IPS-15b (cell line): ENCODE measurements at regions not wholly inside any gene's neighbourhood (a gene's known extent, or its start where the extent isn't known, plus 50 kb on each side); places are given as distances from the start of the nearest gene placed in this dataset.

Experiments used
- H3K27me3 ChIP-seq: one replicate; pipeline ENCODE4 v1.6.1; 2013; ENCODE audit warnings: low read length; ENCODE audit not compliant: control insufficient read depth, insufficient read depth
- H3K36me3 ChIP-seq: one replicate; pipeline ENCODE4 v1.6.1; 2013; ENCODE audit warnings: low read length; ENCODE audit not compliant: control insufficient read depth, insufficient read depth
- H3K4me1 ChIP-seq: one replicate; pipeline ENCODE4 v1.6.1; 2013; ENCODE audit warnings: mild to moderate bottlenecking, low read length; ENCODE audit not compliant: control insufficient read depth, insufficient read depth
- H3K4me3 ChIP-seq: one replicate; pipeline ENCODE4 v1.5.1; 2013; ENCODE audit warnings: low read depth, low read length
- H3K9ac ChIP-seq: one replicate; pipeline ENCODE4 v1.6.1; 2013; ENCODE audit warnings: low read depth, mild to moderate bottlenecking, low read length
- H3K9me3 ChIP-seq: one replicate; pipeline ENCODE4 v1.6.1; 2013; ENCODE audit warnings: mild to moderate bottlenecking, low read length; ENCODE audit not compliant: control insufficient read depth, insufficient read depth

DNA sequence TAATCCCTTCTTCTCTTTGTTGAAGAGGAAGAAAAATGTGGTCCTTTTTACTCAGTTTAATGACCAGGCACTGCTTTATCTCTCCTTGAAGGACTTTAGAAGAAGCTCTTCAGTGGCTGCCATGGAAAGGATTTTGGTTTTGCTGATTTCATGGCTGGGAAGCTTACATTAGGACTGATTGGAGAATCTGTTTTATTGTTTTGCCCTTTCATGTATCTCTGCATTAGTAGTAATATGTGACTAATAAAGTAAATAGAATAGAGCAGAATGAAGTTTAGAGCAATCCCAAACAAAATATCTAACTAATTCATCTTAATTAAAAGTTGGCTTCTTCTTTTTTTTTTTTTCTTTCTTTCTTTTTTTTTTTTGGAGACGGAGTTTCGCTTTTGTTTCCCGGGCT is 502.9 kb downstream of the HAO1 start:
- H3K4me1 ChIP-seq = no peaks in the 10 kb centered on the region
- H3K4me3 ChIP-seq = no peak overlapping the region
- H3K36me3 ChIP-seq = no peaks in the 10 kb centered on the region
- no peaks in the 10 kb centered on the region for H3K27me3 ChIP-seq
- no peak overlapping the region for H3K9ac ChIP-seq
- no peaks in the 10 kb centered on the region for H3K9me3 ChIP-seq

DNA sequence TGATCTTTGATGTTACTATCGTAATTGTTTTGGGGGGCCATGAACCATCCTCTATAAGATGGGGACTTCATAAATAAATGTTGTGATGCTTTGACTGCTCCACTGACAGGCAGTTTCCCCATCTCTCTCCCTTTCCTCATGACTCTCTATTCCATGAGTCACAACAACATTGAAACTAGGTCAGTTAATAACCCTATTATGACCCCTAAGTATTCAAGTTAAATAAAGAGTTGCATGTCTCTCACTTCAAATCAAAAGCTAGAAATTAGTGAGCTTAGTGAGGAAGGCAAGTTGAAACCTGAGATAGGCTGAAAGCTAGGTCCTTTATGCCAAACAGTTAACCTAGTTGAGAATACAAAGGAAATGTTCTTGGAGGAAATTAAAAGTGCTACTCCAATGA is 491.0 kb downstream of the HAO1 start:
- Histone ChIP-seq H3K9me3 (no peaks in the 10 kb centered on the region), H3K9ac (no peak overlapping the region), H3K27me3 (no peaks in the 10 kb centered on the region), H3K36me3 (no peaks in the 10 kb centered on the region), H3K4me1 (no peaks in the 10 kb centered on the region), H3K4me3 (no peak overlapping the region)

DNA sequence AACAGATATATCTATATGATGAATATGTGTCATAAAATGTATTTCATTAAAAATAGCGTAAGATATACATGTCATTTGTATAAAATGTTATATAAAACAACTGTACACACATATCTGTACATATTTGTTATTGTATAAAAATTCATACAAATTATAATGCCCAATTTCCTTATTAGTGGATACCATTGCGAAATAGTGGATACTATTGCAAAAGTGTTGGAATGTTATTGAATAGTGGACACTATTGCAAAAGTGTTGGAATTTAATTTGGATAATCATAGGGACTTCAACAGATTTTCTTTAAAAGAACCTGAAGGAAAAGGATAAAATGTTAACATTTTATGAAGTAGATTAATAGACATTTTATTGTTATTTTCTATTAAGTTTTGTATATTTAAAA is 487.4 kb downstream of the HAO1 start:
- no peaks in the 10 kb centered on the region for H3K4me1 ChIP-seq
- no peak overlapping the region for H3K4me3 ChIP-seq
- no peaks in the 10 kb centered on the region for H3K27me3 ChIP-seq

DNA sequence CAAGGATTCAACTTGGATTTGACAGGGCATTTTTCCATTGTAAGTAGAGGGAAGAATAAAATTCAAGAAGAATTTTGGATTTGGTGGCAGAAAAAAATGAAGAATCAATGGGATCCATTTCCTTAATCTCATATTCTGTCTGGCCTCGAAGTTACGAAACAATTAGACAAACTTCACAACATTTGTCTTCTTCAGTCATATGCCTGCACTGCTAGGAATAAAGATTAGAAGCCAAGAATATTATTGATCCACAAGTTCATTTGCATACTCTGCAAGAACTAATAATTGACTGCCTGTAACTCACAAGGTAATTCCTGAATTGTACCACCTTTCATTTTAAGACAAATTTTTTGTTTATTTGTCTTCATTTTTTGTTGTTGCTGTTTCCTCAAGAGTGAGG is 486.2 kb downstream of the HAO1 start:
- H3K9ac ChIP-seq = no peak overlapping the region
- no peaks in the 10 kb centered on the region for H3K4me1 ChIP-seq
- H3K4me3 ChIP-seq = no peak overlapping the region
- H3K27me3 ChIP-seq = no peaks in the 10 kb centered on the region
- H3K9me3 ChIP-seq = no peaks in the 10 kb centered on the region
- H3K36me3 ChIP-seq = no peaks in the 10 kb centered on the region

More for the DNA sequence above, 487.4 kb downstream of the HAO1 start:
- H3K9me3 ChIP-seq = no peaks in the 10 kb centered on the region
- no peak overlapping the region for H3K9ac ChIP-seq
- no peaks in the 10 kb centered on the region for H3K36me3 ChIP-seq

DNA sequence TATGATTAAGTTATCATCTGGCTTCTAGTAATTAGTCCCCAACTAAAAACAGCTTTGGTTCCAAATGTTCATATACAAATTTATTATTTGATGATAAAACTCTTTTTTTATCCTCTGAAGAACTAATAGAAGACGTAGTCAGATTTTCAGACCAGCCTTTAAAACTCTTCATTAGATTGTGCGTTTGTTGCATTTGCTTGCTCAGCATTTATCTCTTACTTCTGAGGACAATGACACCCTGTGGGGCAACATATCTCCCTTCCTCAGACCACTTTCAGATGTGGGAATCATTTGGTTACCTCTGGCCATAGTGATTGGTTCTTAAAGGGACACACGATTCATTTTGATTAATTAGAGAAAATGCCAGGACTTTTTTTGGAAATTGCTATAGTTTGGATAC is 481.8 kb downstream of the HAO1 start:
- Histone ChIP-seq H3K9me3 (no peaks in the 10 kb centered on the region), H3K4me3 (no peak overlapping the region), H3K4me1 (no peaks in the 10 kb centered on the region), H3K36me3 (no peaks in the 10 kb centered on the region), H3K9ac (no peak overlapping the region), H3K27me3 (no peaks in the 10 kb centered on the region)

DNA sequence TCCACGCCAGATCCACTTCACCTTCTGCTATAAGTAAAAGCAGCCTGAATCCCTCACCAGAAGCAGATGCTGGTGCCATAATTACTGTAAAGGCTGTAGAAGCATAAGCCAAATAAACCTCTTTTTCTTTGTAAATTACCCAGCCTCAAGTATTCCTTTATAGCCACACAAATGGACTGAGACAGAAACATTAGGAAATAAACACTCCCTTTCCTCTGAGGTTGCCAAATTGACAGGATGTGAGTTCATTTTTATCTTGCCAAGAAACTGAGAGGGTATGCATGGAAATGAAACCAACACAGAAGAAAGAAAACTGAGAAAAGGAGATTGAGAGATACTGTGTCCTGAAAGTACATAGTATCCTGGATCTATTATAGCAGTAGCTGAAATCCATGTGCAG is 481.2 kb downstream of the HAO1 start:
- no peak overlapping the region for H3K4me3 ChIP-seq
- H3K27me3 ChIP-seq = no peaks in the 10 kb centered on the region
- H3K9me3 ChIP-seq = no peaks in the 10 kb centered on the region
- H3K9ac ChIP-seq = no peak overlapping the region
- no peaks in the 10 kb centered on the region for H3K36me3 ChIP-seq
- no peaks in the 10 kb centered on the region for H3K4me1 ChIP-seq

DNA sequence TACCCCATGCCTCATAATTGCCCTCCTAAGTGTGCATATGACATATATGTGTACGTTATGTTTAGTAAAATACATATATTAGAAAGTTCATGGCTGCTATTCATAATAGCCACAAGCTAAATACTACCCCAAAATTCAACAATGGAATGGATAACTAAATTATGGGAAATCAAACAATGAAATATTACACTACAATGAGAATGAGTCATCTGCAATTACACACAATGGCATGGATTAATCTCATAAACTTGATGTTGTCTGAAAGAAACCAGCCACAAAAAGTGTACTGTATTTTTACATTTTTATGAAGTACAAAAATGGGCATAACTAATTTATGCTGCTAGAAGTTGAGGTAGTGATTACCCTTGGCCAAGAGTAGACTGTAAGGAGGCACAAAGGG is 477.0 kb downstream of the HAO1 start:
- Histone ChIP-seq H3K4me3 (no peak overlapping the region), H3K27me3 (no peaks in the 10 kb centered on the region), H3K4me1 (no peaks in the 10 kb centered on the region), H3K9ac (no peak overlapping the region), H3K9me3 (no peaks in the 10 kb centered on the region), H3K36me3 (no peaks in the 10 kb centered on the region)

DNA sequence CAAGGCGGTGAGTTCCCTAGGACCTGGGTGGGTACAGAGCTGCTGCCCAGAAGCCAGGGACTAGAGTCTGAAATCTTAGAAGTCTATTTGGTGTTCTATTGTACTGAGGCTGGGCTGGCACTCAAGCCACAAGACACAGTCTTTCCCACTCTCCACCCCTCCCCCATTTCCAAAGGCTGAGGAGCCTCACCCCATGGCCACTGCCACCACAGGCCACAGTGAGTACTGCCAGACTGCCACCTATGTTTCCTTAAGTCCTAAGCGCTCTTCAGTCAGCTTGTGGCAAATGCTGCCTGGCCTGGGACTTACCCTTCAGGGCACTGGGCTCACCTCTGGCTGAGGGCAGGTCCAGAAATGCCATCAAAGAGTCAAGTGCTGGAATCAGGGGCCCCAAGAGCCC is 469.3 kb downstream of the HAO1 start:
- no peaks in the 10 kb centered on the region for H3K36me3 ChIP-seq
- H3K27me3 ChIP-seq = no peaks in the 10 kb centered on the region
- no peak overlapping the region for H3K9ac ChIP-seq
- no peaks in the 10 kb centered on the region for H3K4me1 ChIP-seq
- H3K9me3 ChIP-seq = no peaks in the 10 kb centered on the region
- no peak overlapping the region for H3K4me3 ChIP-seq

DNA sequence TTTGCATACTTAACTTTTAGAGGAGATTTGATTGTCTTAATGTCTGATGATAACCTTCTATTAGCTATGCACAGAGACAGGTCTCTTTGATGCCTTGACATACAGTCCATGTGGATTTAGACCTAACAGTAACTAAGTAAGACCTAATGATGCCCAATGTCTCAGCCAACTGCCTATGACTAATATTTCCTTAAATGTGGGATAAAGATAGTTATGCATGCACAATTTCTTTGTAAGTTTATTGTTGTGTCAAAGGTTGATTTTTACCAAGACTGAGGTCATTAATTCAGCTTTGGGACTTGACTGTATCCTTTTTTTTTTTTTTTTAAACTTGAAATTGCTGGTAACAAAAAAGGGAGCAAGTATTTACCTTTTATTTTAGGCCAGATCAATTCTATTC is 450.0 kb downstream of the HAO1 start:
- no peaks in the 10 kb centered on the region for H3K36me3 ChIP-seq
- H3K4me3 ChIP-seq = no peak overlapping the region
- H3K9me3 ChIP-seq = no peaks in the 10 kb centered on the region
- no peaks in the 10 kb centered on the region for H3K4me1 ChIP-seq
- no peak overlapping the region for H3K9ac ChIP-seq
- H3K27me3 ChIP-seq = no peaks in the 10 kb centered on the region

DNA sequence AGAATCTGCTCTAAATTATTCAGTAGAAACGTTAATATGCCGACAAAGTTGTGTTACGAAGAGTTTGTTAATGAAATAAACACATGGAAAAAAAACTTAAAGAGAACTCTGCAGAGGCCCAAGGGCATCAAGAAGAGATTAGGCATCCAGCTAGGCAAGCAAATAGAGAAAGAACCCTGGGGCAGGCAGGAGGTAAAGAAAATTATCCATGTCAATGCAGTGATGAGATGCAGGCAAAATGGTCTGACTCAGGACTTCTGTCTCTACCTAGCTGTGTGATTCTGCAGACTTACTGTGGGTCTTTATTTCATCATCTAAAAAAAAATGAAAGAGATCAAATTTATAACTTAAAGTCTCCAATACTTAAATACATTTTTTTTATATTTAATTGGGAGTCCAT is 448.0 kb downstream of the HAO1 start:
- no peak overlapping the region for H3K9ac ChIP-seq
- no peak overlapping the region for H3K4me3 ChIP-seq
- no peaks in the 10 kb centered on the region for H3K9me3 ChIP-seq
- no peaks in the 10 kb centered on the region for H3K27me3 ChIP-seq
- H3K36me3 ChIP-seq = no peaks in the 10 kb centered on the region
- no peaks in the 10 kb centered on the region for H3K4me1 ChIP-seq

DNA sequence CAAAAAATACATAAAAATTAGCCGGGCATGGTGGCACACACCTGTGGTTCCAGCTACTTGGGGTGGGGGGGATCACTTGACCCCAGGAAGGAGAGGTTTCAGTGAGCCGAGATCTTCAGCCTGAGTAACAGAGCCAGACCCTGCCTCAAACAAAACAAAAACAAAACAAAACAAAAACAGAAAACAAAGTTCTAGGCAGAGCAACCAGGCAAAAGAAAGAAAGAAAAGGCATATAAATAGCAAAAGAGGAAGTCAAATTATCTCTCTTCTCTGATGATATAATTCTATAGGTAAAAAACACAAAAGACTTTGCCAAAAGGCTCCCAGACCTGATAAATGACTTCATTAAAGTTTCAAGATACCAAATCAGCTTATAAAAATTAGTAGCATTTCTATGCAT is 446.9 kb downstream of the HAO1 start:
- no peaks in the 10 kb centered on the region for H3K27me3 ChIP-seq
- H3K4me3 ChIP-seq = no peak overlapping the region
- H3K4me1 ChIP-seq = no peaks in the 10 kb centered on the region
- no peaks in the 10 kb centered on the region for H3K9me3 ChIP-seq
- no peak overlapping the region for H3K9ac ChIP-seq
- H3K36me3 ChIP-seq = no peaks in the 10 kb centered on the region

DNA sequence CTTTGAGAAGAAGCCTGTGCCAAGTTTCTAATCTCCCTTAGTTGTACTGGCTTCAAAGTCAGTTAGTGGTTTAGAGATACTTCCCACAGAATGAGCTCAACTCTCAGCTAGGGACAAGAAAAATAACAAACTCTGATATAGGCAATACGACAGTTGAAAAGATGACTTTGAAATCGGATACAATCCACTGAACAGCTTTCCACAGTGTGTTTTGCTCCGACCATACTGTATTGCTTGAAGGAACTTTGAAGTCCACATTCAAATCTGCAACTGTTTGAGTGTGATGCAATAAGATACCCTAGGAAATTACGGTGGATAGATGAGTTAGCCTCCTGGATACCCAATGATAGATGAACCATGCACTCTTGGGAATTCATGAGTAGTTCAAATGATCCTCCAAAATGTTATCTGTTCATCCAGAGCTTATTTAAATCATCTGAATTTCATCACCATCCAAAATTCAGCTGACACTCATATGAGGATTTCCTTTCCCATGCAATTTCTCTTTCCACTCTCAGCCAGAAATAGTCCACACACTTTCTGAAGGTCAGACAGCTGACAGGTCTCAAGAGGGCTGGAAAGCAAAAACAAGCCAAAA is 443.8 kb downstream of the HAO1 start:
- H3K36me3 ChIP-seq = no peaks in the 10 kb centered on the region
- no peak overlapping the region for H3K9ac ChIP-seq
- H3K4me1 ChIP-seq = no peaks in the 10 kb centered on the region
- H3K9me3 ChIP-seq = no peaks in the 10 kb centered on the region
- H3K27me3 ChIP-seq = no peaks in the 10 kb centered on the region
- H3K4me3 ChIP-seq = no peak overlapping the region

DNA sequence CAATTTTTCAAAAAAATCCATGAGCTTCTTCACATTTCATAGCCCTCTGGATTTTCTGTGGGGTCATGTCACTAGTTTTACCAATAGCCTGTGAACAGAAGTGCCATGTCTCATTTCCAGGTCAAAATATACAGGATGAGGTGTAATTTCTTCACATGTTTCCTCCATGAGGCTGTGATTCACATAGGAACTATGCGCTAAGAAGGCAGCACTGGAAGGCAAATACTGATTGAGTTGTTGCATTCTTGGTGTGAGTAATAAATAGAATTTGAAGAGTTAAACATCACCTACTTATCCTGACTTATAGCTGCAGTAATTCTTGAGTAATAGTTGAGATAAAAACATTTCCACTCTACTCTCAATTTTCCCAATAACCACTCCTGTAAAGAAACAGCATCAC is 442.3 kb downstream of the HAO1 start:
- Histone ChIP-seq H3K4me3 (no peak overlapping the region), H3K4me1 (no peaks in the 10 kb centered on the region), H3K9me3 (no peaks in the 10 kb centered on the region), H3K27me3 (no peaks in the 10 kb centered on the region), H3K9ac (no peak overlapping the region), H3K36me3 (no peaks in the 10 kb centered on the region)
